WTC11 (cell line): ENCODE measurements at regions not wholly inside any gene's neighbourhood (a gene's known extent, or its start where the extent isn't known, plus 50 kb on each side); places are given as distances from the start of the nearest gene placed in this dataset.

Experiments
- ATAC-seq: fragments of 200-7000 bp; cut with Tn5 transposase; 2 replicates; pipeline ENCODE4 v1.10.0; 2021; ENCODE audit warnings: mild to moderate bottlenecking, moderate library complexity
- CTCF ChIA-PET: fragments of 300-600 bp; sonication (Branson Sonifier 250); formaldehyde crosslinking; loops from one replicate; lab custom pipeline; 2021; ENCODE audit warnings: antibody characterized with exemption; lab: Charles Lee
- POLR2A ChIA-PET: fragments of 350-600 bp; sonication (Branson Sonifier 250); formaldehyde crosslinking; loops from one replicate; lab custom pipeline; 2021; ENCODE audit warnings: antibody characterized with exemption; lab: Charles Lee
- DNase-seq: peaks from one replicate; pipeline ENCODE4 v3.0.0; 2021; ENCODE audit warnings: low spot score
- H3K27ac Mint-ChIP-seq: 2 replicates; pipeline ENCODE4 v1.8.0; 2021; ENCODE audit warnings: mixed read lengths
- H3K27me3 Mint-ChIP-seq: 2 replicates; pipeline ENCODE4 v1.8.0; 2021; ENCODE audit warnings: low read depth, mild to moderate bottlenecking, moderate library complexity, mixed read lengths
- H3K36me3 Mint-ChIP-seq: 2 replicates; pipeline ENCODE4 v1.8.0; 2021; ENCODE audit warnings: mixed read lengths
- H3K4me1 Mint-ChIP-seq: 2 replicates; pipeline ENCODE4 v1.8.0; 2022; ENCODE audit warnings: mixed read lengths
- H3K4me3 Mint-ChIP-seq: 2 replicates; pipeline ENCODE4 v1.8.0; 2021; ENCODE audit warnings: mild to moderate bottlenecking, moderate library complexity, mixed read lengths
- H3K9me3 Mint-ChIP-seq: 2 replicates; pipeline ENCODE4 v1.8.0; 2021; ENCODE audit warnings: mixed read lengths
- AR ChIP-seq: fragments of 250-450 bp; sonication (Bioruptor Pico); IDR thresholded peaks from 2 replicates; pipeline ENCODE4 v1.9.0; 2021; ENCODE audit warnings: mild to moderate bottlenecking
- CBFB ChIP-seq: sonication (generic); formaldehyde crosslinking; IDR thresholded peaks from 2 replicates; pipeline ENCODE4 v1.8.1; 2022; ENCODE audit warnings: mild to moderate bottlenecking, low read depth, missing genetic modification reagents
- CREB1 ChIP-seq: sonication (generic); formaldehyde crosslinking; IDR thresholded peaks from 2 replicates; pipeline ENCODE4 v1.8.0; 2023; ENCODE audit warnings: mild to moderate bottlenecking, missing genetic modification reagents
- CTCF ChIP-seq: fragments of 200-600 bp; IDR thresholded peaks from 2 replicates; pipeline ENCODE4 v1.8.0; 2022; ENCODE audit warnings: antibody characterized with exemption
- E2F4 ChIP-seq: sonication (generic); formaldehyde crosslinking; IDR thresholded peaks from 2 replicates; pipeline ENCODE4 v1.8.1; 2022; ENCODE audit warnings: low read depth, mild to moderate bottlenecking, moderate library complexity, missing genetic modification reagents, borderline replicate concordance
- E2F5 ChIP-seq: sonication (generic); formaldehyde crosslinking; IDR thresholded peaks from 2 replicates; pipeline ENCODE4 v1.8.1; 2022; ENCODE audit warnings: mild to moderate bottlenecking, moderate library complexity, missing genetic modification reagents
- ELF4 ChIP-seq: sonication (generic); formaldehyde crosslinking; IDR thresholded peaks from 2 replicates; pipeline ENCODE4 v1.8.1; 2022; ENCODE audit warnings: low read depth, mild to moderate bottlenecking, moderate library complexity, missing genetic modification reagents
- ESRRA ChIP-seq: sonication (generic); formaldehyde crosslinking; IDR thresholded peaks from 2 replicates; pipeline ENCODE4 v1.8.1; 2022; ENCODE audit warnings: mild to moderate bottlenecking, missing genetic modification reagents, borderline replicate concordance
- FOXK1 ChIP-seq: sonication (generic); formaldehyde crosslinking; IDR thresholded peaks from 2 replicates; pipeline ENCODE4 v1.8.0; 2022; ENCODE audit warnings: mild to moderate bottlenecking, moderate library complexity, missing genetic modification reagents
- GTF2I ChIP-seq: fragments of 250-450 bp; sonication (Bioruptor Pico); conservative IDR thresholded peaks from 2 replicates; pipeline ENCODE4 v1.4.0; 2021; ENCODE audit warnings: mild to moderate bottlenecking
- IRF2 ChIP-seq: sonication (generic); formaldehyde crosslinking; IDR thresholded peaks from 2 replicates; pipeline ENCODE4 v1.8.0; 2022; ENCODE audit warnings: low read depth, missing genetic modification reagents, borderline replicate concordance
- JUN ChIP-seq: sonication (generic); formaldehyde crosslinking; IDR thresholded peaks from 2 replicates; pipeline ENCODE4 v1.8.0; 2023; ENCODE audit warnings: mild to moderate bottlenecking, missing genetic modification reagents
- NR3C1 ChIP-seq: sonication (generic); formaldehyde crosslinking; conservative IDR thresholded peaks from 2 replicates; pipeline ENCODE4 v1.8.1; 2023; ENCODE audit warnings: low read depth, mild to moderate bottlenecking, missing genetic modification reagents
- PRRX2 ChIP-seq: fragments of 250-450 bp; sonication (Bioruptor Pico); IDR thresholded peaks from 2 replicates; pipeline ENCODE4 v1.8.0; 2021; ENCODE audit warnings: mild to moderate bottlenecking
- TEAD1 ChIP-seq: sonication (generic); formaldehyde crosslinking; IDR thresholded peaks from 2 replicates; pipeline ENCODE4 v1.8.0; 2022; ENCODE audit warnings: mild to moderate bottlenecking, missing genetic modification reagents
- ZMAT4 ChIP-seq: fragments of 250-450 bp; sonication (Bioruptor Pico); IDR thresholded peaks from 2 replicates; pipeline ENCODE4 v1.9.0; 2021; ENCODE audit warnings: mild to moderate bottlenecking
- ZNF532 ChIP-seq: fragments of 250-450 bp; sonication (Bioruptor Pico); IDR thresholded peaks from 2 replicates; pipeline ENCODE4 v1.9.0; 2021; ENCODE audit warnings: mild to moderate bottlenecking, borderline replicate concordance
- ZNF671 ChIP-seq: fragments of 250-450 bp; sonication (Bioruptor Pico); IDR thresholded peaks from 2 replicates; pipeline ENCODE4 v1.8.0; 2021; ENCODE audit warnings: mild to moderate bottlenecking
- TF ChIP-seq, protein P1 (sequence below): sonication (generic); formaldehyde crosslinking; IDR thresholded peaks from 2 replicates; pipeline ENCODE4 v1.8.1; 2022; ENCODE audit warnings: low read depth, missing genetic modification reagents, borderline replicate concordance

- no peak for TF ChIP-seq AR (CRISPR knock-in tag)
- TF ChIP-seq ELF4 (CRISPR knock-in tag), result no peak
- TF ChIP-seq GTF2I (CRISPR knock-in tag), result no peak
- TF ChIP-seq, protein P1, sequence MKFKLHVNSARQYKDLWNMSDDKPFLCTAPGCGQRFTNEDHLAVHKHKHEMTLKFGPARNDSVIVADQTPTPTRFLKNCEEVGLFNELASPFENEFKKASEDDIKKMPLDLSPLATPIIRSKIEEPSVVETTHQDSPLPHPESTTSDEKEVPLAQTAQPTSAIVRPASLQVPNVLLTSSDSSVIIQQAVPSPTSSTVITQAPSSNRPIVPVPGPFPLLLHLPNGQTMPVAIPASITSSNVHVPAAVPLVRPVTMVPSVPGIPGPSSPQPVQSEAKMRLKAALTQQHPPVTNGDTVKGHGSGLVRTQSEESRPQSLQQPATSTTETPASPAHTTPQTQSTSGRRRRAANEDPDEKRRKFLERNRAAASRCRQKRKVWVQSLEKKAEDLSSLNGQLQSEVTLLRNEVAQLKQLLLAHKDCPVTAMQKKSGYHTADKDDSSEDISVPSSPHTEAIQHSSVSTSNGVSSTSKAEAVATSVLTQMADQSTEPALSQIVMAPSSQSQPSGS (CRISPR knock-in tag), result no peak
- no peak for TF ChIP-seq E2F4 (CRISPR knock-in tag)
- no peak for TF ChIP-seq ZMAT4 (CRISPR knock-in tag)
- TF ChIP-seq CBFB (CRISPR knock-in tag), result no peak
- no peak for TF ChIP-seq JUN (CRISPR knock-in tag)
- no peak for TF ChIP-seq ZNF532 (CRISPR knock-in tag)
These were observed 96.2 kb downstream of the ADRB2 start (continued) for GRCh38 chr5:148922606-148923005.

GRCh38 chr5:148923023-148923422 lies 96.6 kb downstream of the ADRB2 start:
- CTCF ChIA-PET, result no interaction called here
- no peak for DNase-seq
- no peaks in the 10 kb centered on the region for H3K36me3 Mint-ChIP-seq
- H3K27ac Mint-ChIP-seq, result no peak overlapping the region
- H3K9me3 Mint-ChIP-seq, result peaks cover 16% of the 10 kb centered on the region
- peaks cover 5% of the 10 kb centered on the region for H3K4me1 Mint-ChIP-seq
- no peaks in the 10 kb centered on the region; the same call in 1 of the 2 replicates for H3K27me3 Mint-ChIP-seq
- no peak overlapping the region for H3K4me3 Mint-ChIP-seq
- POLR2A ChIA-PET, result no interaction called here
- no peak for ATAC-seq
- TF ChIP-seq IRF2 (CRISPR knock-in tag) (no peak), ESRRA (no peak), FOXK1 (CRISPR knock-in tag) (no peak), CTCF (no peak), ZNF671 (CRISPR knock-in tag) (no peak), NR3C1 (CRISPR knock-in tag) (no peak), E2F5 (CRISPR knock-in tag) (no peak), TEAD1 (CRISPR knock-in tag) (no peak), AR (CRISPR knock-in tag) (no peak), PRRX2 (CRISPR knock-in tag) (no peak), CREB1 (no peak)
